Liver (tissue), 8 donors: ENCODE measurements at regions not wholly inside any gene's neighbourhood (a gene's known extent, or its start where the extent isn't known, plus 50 kb on each side); places are given as distances from the start of the nearest gene placed in this dataset.

Experiments used
- DNase-seq: peaks from one replicate; pipeline ENCODE4 v3.0.0-alpha.2; 2017; ENCODE audit warnings: low spot score
- H3K27ac ChIP-seq, 2 donors: one replicate each; pipeline ENCODE4 v1.7.0; 2013; ENCODE audit warnings: inconsistent platforms in 2 of 2, low read length in 2 of 2, control low read depth in 1 of 2, low read depth in 1 of 2, mild to moderate bottlenecking in 1 of 2
- H3K27me3 ChIP-seq, 4 donors: one replicate each; pipeline versions ENCODE4 v1.6.1 to v1.7.0; 2013; ENCODE audit warnings: low read length in 3 of 4, inconsistent platforms in 1 of 4, mild to moderate bottlenecking in 1 of 4, moderate library complexity in 1 of 4; ENCODE audit not compliant: control insufficient read depth in 4 of 4, insufficient read depth in 4 of 4
- H3K36me3 ChIP-seq, 4 donors: one replicate each; pipeline versions ENCODE4 v1.6.1 to v1.7.0; 2013; ENCODE audit warnings: low read length in 3 of 4, mild to moderate bottlenecking in 3 of 4, low read depth in 1 of 4, moderate library complexity in 1 of 4; ENCODE audit not compliant: control insufficient read depth in 4 of 4, insufficient read depth in 3 of 4
- H3K4me1 ChIP-seq, 4 donors: one replicate each; pipeline versions ENCODE4 v1.6.1 to v1.7.0; 2013; ENCODE audit warnings: low read length in 3 of 4, mild to moderate bottlenecking in 3 of 4, moderate library complexity in 1 of 4; ENCODE audit not compliant: control insufficient read depth in 4 of 4, insufficient read depth in 4 of 4
- H3K4me3 ChIP-seq, 3 donors: one replicate each; pipeline versions ENCODE4 v1.6.1 to v1.7.0; 2013; ENCODE audit warnings: low read length in 3 of 3, control low read depth in 1 of 3, low read depth in 1 of 3, mild to moderate bottlenecking in 1 of 3
- H3K9ac ChIP-seq, 2 donors: one replicate each; pipeline ENCODE4 v1.7.0; 2013; ENCODE audit warnings: low read length in 2 of 2, mild to moderate bottlenecking in 2 of 2, moderate library complexity in 2 of 2, control low read depth in 1 of 2, low read depth in 1 of 2
- H3K9me3 ChIP-seq, 4 donors: one replicate each; pipeline versions ENCODE4 v1.6.1 to v1.7.0; 2013; ENCODE audit warnings: low read length in 3 of 4; ENCODE audit not compliant: control insufficient read depth in 4 of 4
- EGR1 ChIP-seq, 2 donors: IDR thresholded peaks; 2 replicates each; pipeline ENCODE4 v1.6.1; 2016 to 2018; ENCODE audit warnings: antibody characterized with exemption in 2 of 2, low read depth in 2 of 2
- FOXA1 ChIP-seq: IDR thresholded peaks from 2 replicates; pipeline ENCODE4 v1.6.1; 2016; ENCODE audit warnings: antibody characterized with exemption
- FOXA2 ChIP-seq: IDR thresholded peaks from 2 replicates; pipeline ENCODE4 v1.6.1; 2016; ENCODE audit warnings: antibody characterized with exemption
- GABPA ChIP-seq, 2 donors: IDR thresholded peaks in 1 of 2; conservative IDR thresholded peaks in 1 of 2; 2 replicates each; pipeline ENCODE4 v1.6.1; 2016; ENCODE audit warnings: antibody characterized with exemption in 2 of 2, mild to moderate bottlenecking in 1 of 2, moderate library complexity in 1 of 2
- HNF4A ChIP-seq, 2 donors: conservative IDR thresholded peaks; 2 replicates each; pipeline ENCODE4 v1.6.1; 2016; ENCODE audit warnings: antibody characterized with exemption in 2 of 2, mild to moderate bottlenecking in 2 of 2
- HNF4G ChIP-seq: IDR thresholded peaks from 2 replicates; pipeline ENCODE4 v1.6.1; 2016; ENCODE audit warnings: antibody characterized with exemption
- JUND ChIP-seq, 2 donors: IDR thresholded peaks; 2 replicates each; pipeline ENCODE4 v1.6.1; 2016; ENCODE audit warnings: antibody characterized with exemption in 2 of 2
- RXRA ChIP-seq, 2 donors: IDR thresholded peaks; 2 replicates each; pipeline ENCODE4 v1.6.1; 2017 to 2018; ENCODE audit warnings: antibody characterized with exemption in 2 of 2, mild to moderate bottlenecking in 1 of 2
- SP1 ChIP-seq: IDR thresholded peaks from 2 replicates; pipeline ENCODE4 v1.6.1; 2018; ENCODE audit warnings: antibody characterized with exemption, mild to moderate bottlenecking
- TAF1 ChIP-seq: conservative IDR thresholded peaks from 2 replicates; pipeline ENCODE4 v1.6.1; 2016; ENCODE audit warnings: antibody characterized with exemption, mild to moderate bottlenecking
- WGBS: extraction: QIAGEN DNeasy Blood & Tissue Kit; methylation state at CpG from one replicate; pipeline ENCODE4 v1.1.7; 2013; 5-methylcytosine and 5-hydroxymethylcytosine counted together
- TF ChIP-seq, protein P1 (sequence below): fragments of 150-350 bp; IDR thresholded peaks from 2 replicates; pipeline ENCODE4 v1.5.1; 2017; ENCODE audit warnings: improper control_type of control experiment, low read depth, low read length; ENCODE audit not compliant: missing input control
- TF ChIP-seq, protein P2 (sequence below): IDR thresholded peaks from 2 replicates; pipeline ENCODE4 v1.6.1; 2016; ENCODE audit warnings: antibody characterized with exemption
- TF ChIP-seq, protein P3 (sequence below): IDR thresholded peaks from 2 replicates; pipeline ENCODE4 v1.6.1; 2016; ENCODE audit warnings: antibody characterized with exemption
- TF ChIP-seq, protein P4 (sequence below): IDR thresholded peaks from 2 replicates; pipeline ENCODE4 v1.6.1; 2016; ENCODE audit warnings: antibody characterized with exemption
- donor health status: healthy.
- donor health status: healthy.
- donor health status: healthy.
- donor health status: healthy.
- donor health status: healthy.

DNA sequence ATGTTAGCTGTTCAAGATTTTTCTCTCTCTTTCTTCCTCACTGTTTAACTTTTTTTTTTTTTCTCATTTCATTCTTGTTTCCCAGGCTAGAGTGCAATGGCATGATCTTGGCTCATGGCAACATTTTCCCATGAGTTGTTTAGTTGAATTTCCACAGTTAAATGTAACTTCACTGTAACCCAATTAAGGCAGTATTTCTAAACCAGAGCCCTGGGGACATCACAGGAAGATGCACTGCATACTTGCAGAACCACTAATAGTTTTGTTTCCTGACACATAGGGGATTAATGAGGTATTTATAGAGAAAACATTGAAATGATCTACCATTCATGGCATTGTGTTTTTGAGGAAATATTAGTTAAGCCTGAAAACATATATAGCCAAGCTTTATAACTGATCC is 795.6 kb upstream of the GHITM start (continued):
- TF ChIP-seq, protein P1, sequence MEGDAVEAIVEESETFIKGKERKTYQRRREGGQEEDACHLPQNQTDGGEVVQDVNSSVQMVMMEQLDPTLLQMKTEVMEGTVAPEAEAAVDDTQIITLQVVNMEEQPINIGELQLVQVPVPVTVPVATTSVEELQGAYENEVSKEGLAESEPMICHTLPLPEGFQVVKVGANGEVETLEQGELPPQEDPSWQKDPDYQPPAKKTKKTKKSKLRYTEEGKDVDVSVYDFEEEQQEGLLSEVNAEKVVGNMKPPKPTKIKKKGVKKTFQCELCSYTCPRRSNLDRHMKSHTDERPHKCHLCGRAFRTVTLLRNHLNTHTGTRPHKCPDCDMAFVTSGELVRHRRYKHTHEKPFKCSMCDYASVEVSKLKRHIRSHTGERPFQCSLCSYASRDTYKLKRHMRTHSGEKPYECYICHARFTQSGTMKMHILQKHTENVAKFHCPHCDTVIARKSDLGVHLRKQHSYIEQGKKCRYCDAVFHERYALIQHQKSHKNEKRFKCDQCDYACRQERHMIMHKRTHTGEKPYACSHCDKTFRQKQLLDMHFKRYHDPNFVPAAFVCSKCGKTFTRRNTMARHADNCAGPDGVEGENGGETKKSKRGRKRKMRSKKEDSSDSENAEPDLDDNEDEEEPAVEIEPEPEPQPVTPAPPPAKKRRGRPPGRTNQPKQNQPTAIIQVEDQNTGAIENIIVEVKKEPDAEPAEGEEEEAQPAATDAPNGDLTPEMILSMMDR, result no peak

DNA sequence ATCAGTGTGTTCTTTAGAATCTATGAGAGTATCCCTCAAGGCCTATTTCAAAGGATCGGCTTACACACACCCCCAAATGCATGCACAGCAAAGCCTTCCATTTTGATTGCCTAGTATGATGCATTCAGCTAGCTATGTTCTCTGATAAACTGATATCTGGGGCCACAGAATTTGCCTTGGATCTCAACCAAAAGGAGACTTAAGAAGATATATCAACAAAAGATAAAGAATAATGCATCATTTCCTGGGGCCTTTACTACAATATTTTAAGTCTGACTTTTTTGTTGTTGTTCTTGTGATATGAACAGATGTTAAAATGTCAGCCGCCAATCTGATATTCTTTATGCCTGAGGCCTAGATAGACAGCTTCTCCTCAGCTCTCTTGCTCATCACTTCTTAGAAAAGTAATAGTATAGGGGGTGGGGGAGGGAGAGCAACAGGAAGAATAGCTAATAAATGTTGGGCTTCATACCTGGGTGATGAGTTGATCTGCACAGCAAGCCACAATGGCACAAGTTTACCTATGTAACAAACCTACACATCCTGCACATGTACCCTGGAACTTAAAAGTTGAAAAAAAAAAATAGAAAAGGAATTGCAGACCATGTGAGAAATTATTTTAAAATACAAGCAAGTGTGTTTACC is 792.9 kb upstream of the GHITM start:
- no peak for DNase-seq
- H3K27ac ChIP-seq, result no peak overlapping the region
- H3K4me3 ChIP-seq, result no peak overlapping the region
- H3K4me1 ChIP-seq, result no peaks in the 10 kb centered on the region
- H3K36me3 ChIP-seq, result no peaks in the 10 kb centered on the region
- H3K9ac ChIP-seq, result no peak overlapping the region
- no peaks in the 10 kb centered on the region for H3K9me3 ChIP-seq
- TF ChIP-seq RXRA (IDR thresholded peaks at IDR 0.05), result no peak
- TF ChIP-seq, protein P2, sequence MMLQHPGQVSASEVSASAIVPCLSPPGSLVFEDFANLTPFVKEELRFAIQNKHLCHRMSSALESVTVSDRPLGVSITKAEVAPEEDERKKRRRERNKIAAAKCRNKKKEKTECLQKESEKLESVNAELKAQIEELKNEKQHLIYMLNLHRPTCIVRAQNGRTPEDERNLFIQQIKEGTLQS, result no peak
- no peak for TF ChIP-seq HNF4G
- TF ChIP-seq HNF4A (conservative IDR thresholded peaks at IDR 0.05), result no peak
- TF ChIP-seq FOXA1, result no peak
- TF ChIP-seq, protein P3, sequence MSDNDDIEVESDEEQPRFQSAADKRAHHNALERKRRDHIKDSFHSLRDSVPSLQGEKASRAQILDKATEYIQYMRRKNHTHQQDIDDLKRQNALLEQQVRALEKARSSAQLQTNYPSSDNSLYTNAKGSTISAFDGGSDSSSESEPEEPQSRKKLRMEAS, result no peak
- TF ChIP-seq, protein P1, result no peak
- WGBS, result 95% methylated on average over 2 of the region's 2 CpGs
- H3K27me3 ChIP-seq, result no peaks in the 10 kb centered on the region

DNA sequence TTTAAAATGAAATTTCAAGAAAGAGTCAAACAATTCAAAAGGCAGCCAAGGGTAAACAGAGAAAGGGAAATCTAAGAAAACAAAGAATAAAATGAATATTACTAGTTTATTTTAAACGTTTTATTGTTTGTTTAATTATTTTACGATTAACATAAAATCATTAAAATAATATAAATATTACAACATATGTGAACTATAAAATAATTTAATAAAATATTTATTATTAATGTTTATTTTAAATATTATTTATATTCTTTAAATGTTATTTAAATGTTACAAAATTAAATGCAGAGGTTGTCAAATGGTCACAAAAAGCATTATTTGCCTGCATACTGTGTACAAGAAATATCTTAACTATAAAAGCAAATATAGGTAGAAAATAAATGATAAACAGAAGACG is 786.7 kb upstream of the GHITM start:
- no peaks in the 10 kb centered on the region for H3K4me1 ChIP-seq
- TF ChIP-seq FOXA1, result no peak
- TF ChIP-seq, protein P2, result no peak
- TF ChIP-seq SP1, result no peak
- TF ChIP-seq TAF1, result no peak
- no peak overlapping the region for H3K27ac ChIP-seq
- H3K9me3 ChIP-seq, result peaks cover 0 to 3% (median 3%) of the 10 kb centered on the region in 4 donors
- no peaks in the 10 kb centered on the region for H3K36me3 ChIP-seq
- 68% methylated on average over 3 of the region's 3 CpGs for WGBS
- H3K9ac ChIP-seq, result no peak overlapping the region
- no peak overlapping the region for H3K4me3 ChIP-seq
- no peak for DNase-seq
- H3K27me3 ChIP-seq, result peaks cover 0 to 3% (median 0%) of the 10 kb centered on the region in 4 donors

DNA sequence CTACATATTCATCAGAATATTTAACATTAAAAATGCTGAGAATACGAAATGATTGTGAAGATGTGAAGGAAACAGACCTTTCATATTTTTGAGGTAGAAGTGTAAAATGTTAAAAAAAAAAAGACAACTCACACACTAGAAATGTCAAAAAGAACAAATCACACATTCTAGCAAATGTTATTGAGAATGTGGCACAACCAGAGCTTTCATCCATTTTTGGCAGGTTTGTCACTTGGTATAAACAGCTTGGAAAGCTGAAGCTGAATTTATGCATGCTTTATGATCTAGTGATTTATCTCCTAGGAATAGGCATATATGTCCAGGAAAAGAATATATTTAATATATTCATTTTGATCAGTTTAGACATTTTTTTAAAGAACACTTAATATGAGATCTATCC is 784.9 kb upstream of the GHITM start:
- TF ChIP-seq FOXA2 (no peak), FOXA1 (no peak), HNF4A (conservative IDR thresholded peaks at IDR 0.05) (no peak), GABPA (IDR thresholded peaks at IDR 0.05 in 1 of 2, conservative IDR thresholded peaks at IDR 0.05 in 1 of 2) (no peak), HNF4G (no peak), EGR1 (IDR thresholded peaks at IDR 0.05; ENCODE audit: low read depth in 2 of 2) (no peak), JUND (IDR thresholded peaks at IDR 0.05) (no peak), TAF1 (no peak)
- TF ChIP-seq, protein P2, result no peak
- TF ChIP-seq, protein P4, sequence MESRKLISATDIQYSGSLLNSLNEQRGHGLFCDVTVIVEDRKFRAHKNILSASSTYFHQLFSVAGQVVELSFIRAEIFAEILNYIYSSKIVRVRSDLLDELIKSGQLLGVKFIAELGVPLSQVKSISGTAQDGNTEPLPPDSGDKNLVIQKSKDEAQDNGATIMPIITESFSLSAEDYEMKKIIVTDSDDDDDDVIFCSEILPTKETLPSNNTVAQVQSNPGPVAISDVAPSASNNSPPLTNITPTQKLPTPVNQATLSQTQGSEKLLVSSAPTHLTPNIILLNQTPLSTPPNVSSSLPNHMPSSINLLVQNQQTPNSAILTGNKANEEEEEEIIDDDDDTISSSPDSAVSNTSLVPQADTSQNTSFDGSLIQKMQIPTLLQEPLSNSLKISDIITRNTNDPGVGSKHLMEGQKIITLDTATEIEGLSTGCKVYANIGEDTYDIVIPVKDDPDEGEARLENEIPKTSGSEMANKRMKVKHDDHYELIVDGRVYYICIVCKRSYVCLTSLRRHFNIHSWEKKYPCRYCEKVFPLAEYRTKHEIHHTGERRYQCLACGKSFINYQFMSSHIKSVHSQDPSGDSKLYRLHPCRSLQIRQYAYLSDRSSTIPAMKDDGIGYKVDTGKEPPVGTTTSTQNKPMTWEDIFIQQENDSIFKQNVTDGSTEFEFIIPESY, result no peak
- TF ChIP-seq, protein P1, result no peak
- H3K27ac ChIP-seq, result no peak overlapping the region
- no peak overlapping the region for H3K9ac ChIP-seq
- no peak for DNase-seq
- 62% methylated on average over 1 of the region's 1 CpG for WGBS
- H3K4me3 ChIP-seq, result no peak overlapping the region
- H3K9me3 ChIP-seq, result peaks cover 0 to 3% (median 3%) of the 10 kb centered on the region in 4 donors
- no peaks in the 10 kb centered on the region for H3K36me3 ChIP-seq
- H3K4me1 ChIP-seq, result no peaks in the 10 kb centered on the region
- H3K27me3 ChIP-seq, result peaks cover 0 to 3% (median 0%) of the 10 kb centered on the region in 4 donors
